Stimulated activated naive B cell treated with anti-CD40 and anti-IgM and Interleukin-4, amounts not matched to agents 10 μg/mL and 1 μg/mL and 100 μg/mL, for 72 hours (primary cell): ENCODE measurements at regions not wholly inside any gene's neighbourhood (a gene's known extent, or its start where the extent isn't known, plus 50 kb on each side); places are given as distances from the start of the nearest gene placed in this dataset.

Experiments
- ATAC-seq, 2 donors: fragments of 150-1000 bp; cut with Tn5 transposase; replicated peaks; 2 replicates each; pipeline ENCODE4 v1.10.0; 2021; ENCODE audit warnings: moderate library complexity in 1 of 2
- DNase-seq: peaks from one replicate; pipeline ENCODE4 v3.0.0; 2021
- H3K27ac Mint-ChIP-seq: one replicate; pipeline ENCODE4 v1.8.0; 2022; ENCODE audit warnings: mild to moderate bottlenecking, mixed read lengths
- H3K27me3 Mint-ChIP-seq, 2 donors: one replicate each; pipeline ENCODE4 v1.8.0; 2022; ENCODE audit warnings: mixed read lengths in 2 of 2
- H3K36me3 Mint-ChIP-seq, 2 donors: one replicate each; pipeline ENCODE4 v1.8.0; 2022; ENCODE audit warnings: mixed read lengths in 2 of 2, mild to moderate bottlenecking in 1 of 2
- H3K4me1 Mint-ChIP-seq, 2 donors: one replicate each; pipeline ENCODE4 v1.8.0; 2022; ENCODE audit warnings: mixed read lengths in 2 of 2, mild to moderate bottlenecking in 1 of 2
- H3K4me3 Mint-ChIP-seq, 2 donors: one replicate each; pipeline ENCODE4 v1.8.0; 2022; ENCODE audit warnings: mild to moderate bottlenecking in 2 of 2, mixed read lengths in 2 of 2, moderate library complexity in 1 of 2
- H3K9me3 Mint-ChIP-seq, 2 donors: one replicate each; pipeline ENCODE4 v1.8.0; 2022; ENCODE audit warnings: mixed read lengths in 2 of 2, mild to moderate bottlenecking in 1 of 2

DNA sequence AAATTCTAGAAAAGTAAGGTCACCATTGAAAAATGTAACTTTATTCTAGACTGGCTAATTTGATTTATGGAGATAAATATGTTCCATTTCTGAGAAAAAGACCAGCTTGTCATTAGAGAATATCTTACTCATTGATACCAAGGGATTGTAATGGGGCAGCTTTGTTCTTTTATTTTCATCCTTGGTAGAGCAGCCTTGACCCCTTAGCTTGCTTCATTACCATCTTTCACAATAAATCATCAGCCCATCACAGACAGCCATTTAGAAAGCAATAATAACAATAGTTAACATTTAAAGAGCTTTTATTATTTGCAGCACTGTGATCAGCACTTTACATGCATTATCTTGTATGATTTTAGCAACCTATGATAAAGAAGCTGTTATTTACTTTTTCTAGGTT is 253.6 kb downstream of the C3orf38 start:
- no peak for DNase-seq
- Mint-ChIP-seq H3K27ac (no peak overlapping the region), H3K27me3 (no peaks in the 10 kb centered on the region), H3K4me1 (peaks cover 0 to 3% of the 10 kb centered on the region in 2 donors), H3K9me3 (no peaks in the 10 kb centered on the region), H3K36me3 (no peaks in the 10 kb centered on the region), H3K4me3 (no peak overlapping the region)
- ATAC-seq: no peak

DNA sequence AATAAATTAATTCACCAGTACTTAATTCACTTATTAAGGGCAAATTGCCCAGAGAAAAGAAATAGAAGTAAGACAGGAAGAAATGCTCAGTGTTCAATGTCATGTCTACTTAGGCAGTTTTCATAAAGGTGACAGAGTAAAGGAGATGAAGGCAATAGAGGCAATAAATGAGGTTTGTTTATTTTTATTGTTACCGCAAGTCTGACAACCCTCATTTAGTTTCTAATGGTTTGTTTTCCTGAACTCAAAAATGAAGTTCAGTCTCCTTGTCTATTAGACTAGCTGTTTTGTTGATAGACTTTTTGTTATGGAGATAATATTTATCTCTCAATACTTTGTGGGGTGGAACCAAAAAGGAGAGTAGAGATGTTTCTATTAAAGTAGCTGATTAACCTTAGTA is 258.3 kb downstream of the C3orf38 start:
- Mint-ChIP-seq H3K27ac (no peak overlapping the region), H3K27me3 (no peaks in the 10 kb centered on the region), H3K9me3 (no peaks in the 10 kb centered on the region), H3K4me1 (peaks cover 7 to 10% of the 10 kb centered on the region in 2 donors), H3K4me3 (no peak overlapping the region), H3K36me3 (no peaks in the 10 kb centered on the region)
- no peak for DNase-seq
- ATAC-seq: no peak

DNA sequence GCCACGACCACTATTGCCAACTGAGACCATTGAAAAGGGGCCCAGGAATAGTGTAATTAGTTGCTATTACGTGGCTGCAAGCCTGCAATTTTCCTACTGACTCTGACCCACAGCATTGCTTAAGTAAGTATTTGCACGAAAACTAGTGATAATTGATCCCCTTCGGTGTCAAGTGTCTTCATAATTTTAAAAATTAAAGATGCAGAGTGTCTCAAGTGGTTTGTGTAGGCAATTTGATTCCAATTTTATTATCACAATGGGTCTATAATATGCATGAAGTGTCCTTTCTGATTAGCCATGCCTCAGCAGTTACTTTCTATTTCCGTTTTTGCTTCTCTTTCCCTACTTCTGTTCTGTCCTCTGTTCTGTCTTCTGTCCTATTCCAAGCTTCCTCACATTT is 259.2 kb downstream of the C3orf38 start:
- DNase-seq (no peak), ATAC-seq (no peak)
- no peak overlapping the region for H3K4me3 Mint-ChIP-seq
- H3K9me3 Mint-ChIP-seq: no peaks in the 10 kb centered on the region
- peaks cover 7 to 10% of the 10 kb centered on the region in 2 donors for H3K4me1 Mint-ChIP-seq
- no peaks in the 10 kb centered on the region for H3K36me3 Mint-ChIP-seq
- H3K27me3 Mint-ChIP-seq: no peaks in the 10 kb centered on the region
- no peak overlapping the region for H3K27ac Mint-ChIP-seq

DNA sequence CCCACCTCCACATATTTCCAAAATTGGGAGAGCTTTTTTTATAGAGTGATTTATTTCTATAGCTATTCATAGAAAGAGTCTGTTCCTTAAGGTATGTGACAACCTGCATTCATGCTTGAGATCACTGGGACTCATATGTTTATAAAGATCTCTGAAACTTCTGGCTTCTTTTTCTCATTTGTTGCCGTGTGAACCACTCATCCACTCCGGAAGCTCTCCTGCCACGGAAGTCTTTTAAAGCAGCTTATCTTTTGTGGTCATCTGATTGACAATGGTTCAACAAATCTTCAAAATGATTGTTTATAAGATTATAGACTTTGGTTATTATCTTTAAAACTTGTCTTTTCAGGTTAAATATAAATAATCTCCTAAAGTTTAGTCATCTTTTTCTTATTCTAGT is 260.5 kb downstream of the C3orf38 start:
- no peaks in the 10 kb centered on the region for H3K27me3 Mint-ChIP-seq
- no peaks in the 10 kb centered on the region for H3K9me3 Mint-ChIP-seq
- ATAC-seq (no peak), DNase-seq (no peak)
- H3K4me1 Mint-ChIP-seq: peaks cover 4 to 10% of the 10 kb centered on the region in 2 donors
- no peaks in the 10 kb centered on the region for H3K36me3 Mint-ChIP-seq
- H3K27ac Mint-ChIP-seq: no peak overlapping the region
- no peak overlapping the region for H3K4me3 Mint-ChIP-seq

DNA sequence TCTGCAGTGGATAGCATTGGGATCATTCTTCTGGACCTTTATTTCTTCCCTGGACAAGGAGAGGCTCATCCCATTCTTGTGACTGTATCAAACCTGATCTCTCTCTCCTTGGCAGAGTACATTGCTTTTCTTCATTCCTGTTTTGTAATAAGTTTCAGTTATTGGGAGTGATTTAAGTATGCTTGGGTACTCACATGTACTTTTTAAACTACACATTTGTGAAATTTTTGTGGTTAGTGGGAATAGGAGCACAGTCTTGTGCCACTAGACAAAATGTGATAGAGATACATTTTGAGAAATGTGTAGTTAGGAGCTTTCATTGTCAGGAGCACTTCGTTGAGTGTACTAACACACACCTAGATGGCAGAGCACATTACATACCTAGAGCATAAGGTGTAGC is 262.6 kb downstream of the C3orf38 start:
- no peaks in the 10 kb centered on the region for H3K36me3 Mint-ChIP-seq
- H3K4me1 Mint-ChIP-seq: peaks cover 4 to 10% of the 10 kb centered on the region in 2 donors
- no peaks in the 10 kb centered on the region for H3K9me3 Mint-ChIP-seq
- no peaks in the 10 kb centered on the region for H3K27me3 Mint-ChIP-seq
- ATAC-seq: no peak
- DNase-seq: no peak
- H3K27ac Mint-ChIP-seq: no peak overlapping the region
- H3K4me3 Mint-ChIP-seq: no peak overlapping the region

DNA sequence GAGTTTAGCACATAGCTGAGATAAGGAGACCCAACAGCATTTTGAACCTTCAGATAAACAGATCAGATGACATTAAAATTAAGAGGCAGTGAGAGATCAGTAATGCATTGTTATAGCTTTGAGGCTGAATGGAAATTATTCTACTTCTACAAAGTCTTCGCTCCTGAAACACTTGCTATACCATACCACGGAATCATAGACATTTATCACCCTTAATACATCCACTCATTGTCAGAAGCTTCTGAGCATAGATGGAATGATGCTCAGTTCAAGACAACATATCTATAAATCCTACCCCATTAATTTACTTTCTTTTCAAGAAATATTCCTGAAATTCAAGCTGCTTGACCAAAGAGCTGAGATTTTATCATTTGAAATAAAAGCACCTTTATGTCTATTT is 266.7 kb downstream of the C3orf38 start:
- Mint-ChIP-seq H3K4me3 (no peak overlapping the region), H3K27me3 (no peaks in the 10 kb centered on the region)
- DNase-seq: no peak

DNA sequence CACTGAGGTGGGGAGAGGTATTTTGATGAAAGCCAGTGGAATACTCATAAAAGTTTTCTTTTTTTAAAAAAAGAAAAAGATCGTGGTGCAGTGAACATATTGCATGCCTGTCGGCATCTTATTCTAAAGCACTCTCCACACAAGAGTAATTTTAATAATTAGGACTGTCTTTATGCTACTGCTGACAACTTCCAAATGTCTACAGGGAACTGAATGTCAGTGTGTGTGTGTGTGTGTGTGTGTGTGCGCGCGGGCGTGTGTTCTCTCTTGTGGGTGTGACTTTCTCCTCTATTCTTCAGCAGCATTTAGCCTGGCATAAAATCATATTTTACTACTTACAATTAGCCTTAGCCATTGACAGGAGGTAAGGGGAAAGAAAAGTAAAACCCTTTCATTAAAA is 268.5 kb downstream of the C3orf38 start:
- no peaks in the 10 kb centered on the region for H3K9me3 Mint-ChIP-seq
- ATAC-seq: no peak
- H3K4me3 Mint-ChIP-seq: no peak overlapping the region
- no peaks in the 10 kb centered on the region for H3K36me3 Mint-ChIP-seq
- no peaks in the 10 kb centered on the region for H3K27me3 Mint-ChIP-seq
- H3K4me1 Mint-ChIP-seq: no peaks in the 10 kb centered on the region
- no peak overlapping the region for H3K27ac Mint-ChIP-seq
- no peak for DNase-seq

More for the DNA sequence above, 266.7 kb downstream of the C3orf38 start:
- no peak for ATAC-seq
- Mint-ChIP-seq H3K9me3 (no peaks in the 10 kb centered on the region), H3K36me3 (no peaks in the 10 kb centered on the region), H3K27ac (no peak overlapping the region), H3K4me1 (peaks cover 2 to 4% of the 10 kb centered on the region in 2 donors)

DNA sequence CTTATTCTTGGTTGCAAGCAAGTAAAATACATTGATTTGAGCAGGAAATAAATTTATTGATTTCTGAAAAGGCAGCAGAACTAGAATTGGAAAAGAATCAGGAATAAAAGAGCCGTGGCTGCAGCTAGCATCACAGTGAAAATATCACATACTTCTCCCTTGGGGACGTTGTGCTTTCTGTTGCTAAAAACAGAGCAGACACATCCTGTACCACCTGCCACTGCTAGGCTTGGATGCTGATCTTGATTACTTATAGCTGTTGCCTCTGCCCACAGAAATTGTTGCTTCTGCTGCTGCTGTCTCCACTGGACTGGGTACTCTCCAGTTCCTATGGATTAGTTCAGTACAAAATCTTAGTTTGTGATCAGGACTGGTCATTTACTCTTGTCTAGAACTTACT is 283.8 kb downstream of the C3orf38 start:
- Mint-ChIP-seq H3K27me3 (no peaks in the 10 kb centered on the region), H3K27ac (peak overlapping the region; percentile 94), H3K36me3 (no peaks in the 10 kb centered on the region), H3K4me1 (peaks cover 17 to 34% of the 10 kb centered on the region in 2 donors), H3K9me3 (peaks cover 0 to 5% of the 10 kb centered on the region in 2 donors), H3K4me3 (peak overlapping the region; percentile 53 to 58)
- ATAC-seq (peak; percentile 97 to 98), DNase-seq (peak; percentile 20)

DNA sequence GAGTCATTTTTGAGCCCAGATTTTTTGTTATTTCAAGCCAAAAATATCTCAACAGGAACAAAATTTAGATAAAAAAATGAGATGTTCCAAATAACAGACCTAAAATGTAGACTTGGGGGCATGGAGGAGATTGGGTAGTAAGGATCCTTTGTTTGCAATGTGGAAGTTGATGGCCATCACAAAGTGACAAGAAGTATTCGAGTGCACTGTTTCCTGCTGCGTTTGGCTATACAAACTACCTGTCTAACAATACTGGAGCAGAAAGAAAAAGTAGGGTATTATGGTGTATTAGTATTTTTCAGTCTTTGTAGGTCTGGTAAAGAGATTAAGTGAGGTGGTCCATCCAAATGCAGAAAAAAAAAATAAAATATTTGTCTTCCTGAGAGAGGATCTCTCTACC is 284.2 kb downstream of the C3orf38 start:
- ATAC-seq (peak; percentile 39 to 43), DNase-seq (no peak)
- Mint-ChIP-seq H3K4me1 (peaks cover 18 to 38% of the 10 kb centered on the region in 2 donors), H3K4me3 (peak overlapping the region; percentile 58 to 68), H3K9me3 (peaks cover 0 to 5% of the 10 kb centered on the region in 2 donors), H3K36me3 (no peaks in the 10 kb centered on the region), H3K27me3 (no peaks in the 10 kb centered on the region), H3K27ac (peak overlapping the region; percentile 94)

DNA sequence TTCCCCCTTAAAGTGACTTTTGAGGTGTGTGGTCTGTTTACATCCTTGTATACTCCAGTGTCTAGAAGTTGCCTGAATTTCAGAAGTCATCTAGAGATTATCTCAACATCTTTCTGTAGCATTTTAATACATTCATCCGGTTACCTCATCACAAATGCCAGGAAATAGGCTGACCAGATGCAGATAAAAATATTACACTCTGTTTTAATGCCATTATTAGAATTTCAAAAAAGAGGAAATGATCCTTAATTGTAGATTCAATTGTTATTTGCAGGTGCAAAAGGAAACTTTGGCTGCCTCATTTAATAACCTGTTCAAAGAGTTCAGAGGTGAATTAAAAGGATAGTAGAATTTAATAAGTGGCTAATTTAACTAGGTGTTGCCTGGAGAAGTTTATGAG is 290.9 kb downstream of the C3orf38 start:
- DNase-seq: no peak
- no peaks in the 10 kb centered on the region for H3K27me3 Mint-ChIP-seq
- H3K4me1 Mint-ChIP-seq: peaks cover 8 to 27% of the 10 kb centered on the region in 2 donors
- peak overlapping the region in 1 of 2 donors; percentile 13 for H3K4me3 Mint-ChIP-seq
- ATAC-seq: peak; percentile 45 to 64
- H3K9me3 Mint-ChIP-seq: peaks cover 0 to 2% of the 10 kb centered on the region in 2 donors
- no peak overlapping the region for H3K27ac Mint-ChIP-seq
- peaks cover 0 to under 1% of the 10 kb centered on the region in 2 donors for H3K36me3 Mint-ChIP-seq

DNA sequence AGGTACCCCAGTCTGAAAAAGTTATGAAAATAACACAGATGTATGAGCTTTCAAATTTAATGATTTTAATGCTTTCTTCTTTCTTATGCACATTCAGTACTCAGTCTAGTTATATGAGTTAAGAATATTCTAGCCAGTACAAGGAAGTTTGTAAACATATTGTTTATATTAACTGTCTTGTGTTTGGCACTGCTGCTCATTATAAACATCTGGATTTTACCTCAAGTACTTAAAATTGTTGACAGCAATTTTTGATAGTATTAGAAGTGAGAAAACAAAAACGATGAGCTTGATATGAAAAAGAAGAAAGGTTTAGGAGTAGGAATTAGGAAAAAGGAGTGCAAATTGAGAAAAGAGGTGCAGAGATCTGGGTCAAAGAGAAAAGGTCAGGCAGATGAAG is 293.3 kb downstream of the C3orf38 start:
- H3K27me3 Mint-ChIP-seq: no peaks in the 10 kb centered on the region
- no peak overlapping the region for H3K27ac Mint-ChIP-seq
- no peak overlapping the region for H3K4me3 Mint-ChIP-seq
- peaks cover 8 to 28% of the 10 kb centered on the region in 2 donors for H3K4me1 Mint-ChIP-seq
- H3K36me3 Mint-ChIP-seq: peaks cover 0 to 2% of the 10 kb centered on the region in 2 donors
- no peaks in the 10 kb centered on the region for H3K9me3 Mint-ChIP-seq
- no peak for DNase-seq
- no peak for ATAC-seq

DNA sequence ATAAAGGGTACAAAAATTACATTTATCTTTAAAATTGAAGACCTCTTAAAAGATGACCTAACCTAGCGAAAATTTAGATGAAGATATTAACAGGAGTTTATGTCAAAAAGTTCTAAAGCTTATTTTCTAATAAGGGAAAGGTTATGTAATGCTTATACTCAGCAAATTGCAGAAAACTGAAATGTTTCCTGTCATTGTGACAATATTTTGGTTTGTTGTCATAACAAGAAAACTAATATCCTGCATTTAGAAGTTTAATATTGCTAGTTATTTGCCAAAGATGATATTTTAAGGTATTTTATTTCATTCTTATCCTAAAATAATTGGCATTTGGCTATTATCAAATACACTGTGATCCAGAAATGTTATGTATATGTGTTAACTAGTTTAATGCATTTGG is 294.5 kb downstream of the C3orf38 start:
- H3K36me3 Mint-ChIP-seq: peaks cover 0 to 2% of the 10 kb centered on the region in 2 donors
- no peaks in the 10 kb centered on the region for H3K9me3 Mint-ChIP-seq
- H3K27ac Mint-ChIP-seq: no peak overlapping the region
- DNase-seq: no peak
- ATAC-seq: no peak
- H3K27me3 Mint-ChIP-seq: no peaks in the 10 kb centered on the region
- peaks cover 6 to 26% of the 10 kb centered on the region in 2 donors for H3K4me1 Mint-ChIP-seq
- H3K4me3 Mint-ChIP-seq: no peak overlapping the region

DNA sequence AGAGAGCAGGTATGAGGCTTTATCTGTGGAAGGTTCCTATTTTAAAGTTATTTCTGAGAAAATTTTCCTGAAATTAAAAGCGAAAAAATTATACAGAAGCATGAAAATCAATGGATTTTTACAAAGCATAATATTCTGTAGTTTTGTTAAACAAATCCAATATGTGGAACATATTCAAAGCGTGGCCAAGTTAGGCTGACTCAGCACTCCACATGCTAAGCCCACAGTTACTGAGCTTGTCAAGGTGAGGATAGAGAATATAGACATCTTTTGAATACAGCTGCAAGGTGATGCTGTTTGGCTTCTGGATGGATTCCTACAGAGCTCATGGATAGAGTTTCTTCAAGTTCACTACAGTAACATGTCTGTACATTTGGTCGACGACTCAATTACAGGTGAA is 302.5 kb downstream of the C3orf38 start:
- Mint-ChIP-seq H3K27me3 (no peaks in the 10 kb centered on the region), H3K4me1 (peaks cover 0 to 9% of the 10 kb centered on the region in 2 donors), H3K27ac (no peak overlapping the region), H3K9me3 (peaks cover 0 to 1% of the 10 kb centered on the region in 2 donors), H3K36me3 (no peaks in the 10 kb centered on the region), H3K4me3 (no peak overlapping the region)
- ATAC-seq (no peak), DNase-seq (no peak)

DNA sequence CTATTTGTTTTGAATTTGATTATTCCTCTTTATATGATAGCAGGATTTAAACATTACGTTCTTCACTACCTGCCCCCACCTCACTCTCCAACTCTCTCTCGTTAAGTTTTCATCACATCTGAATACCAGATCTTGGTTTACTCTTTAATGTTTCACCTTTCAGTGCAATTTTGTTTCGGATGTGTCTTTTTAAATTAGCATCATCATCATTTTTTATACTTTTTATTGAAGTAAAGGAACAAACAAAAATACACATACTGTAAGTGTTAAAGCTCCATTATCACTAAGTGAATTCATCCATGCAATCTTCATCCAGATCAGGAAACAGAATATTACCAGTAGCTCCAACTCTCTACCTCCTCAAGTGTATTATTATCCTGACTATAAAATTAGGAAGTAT is 310.6 kb downstream of the C3orf38 start:
- DNase-seq (no peak), ATAC-seq (no peak)
- H3K36me3 Mint-ChIP-seq: no peaks in the 10 kb centered on the region
- peaks cover 0 to 5% of the 10 kb centered on the region in 2 donors for H3K27me3 Mint-ChIP-seq
- H3K27ac Mint-ChIP-seq: no peak overlapping the region
- no peak overlapping the region for H3K4me3 Mint-ChIP-seq
- peaks cover 3 to 4% of the 10 kb centered on the region in 2 donors for H3K9me3 Mint-ChIP-seq
- H3K4me1 Mint-ChIP-seq: peaks cover 0 to 2% of the 10 kb centered on the region in 2 donors

DNA sequence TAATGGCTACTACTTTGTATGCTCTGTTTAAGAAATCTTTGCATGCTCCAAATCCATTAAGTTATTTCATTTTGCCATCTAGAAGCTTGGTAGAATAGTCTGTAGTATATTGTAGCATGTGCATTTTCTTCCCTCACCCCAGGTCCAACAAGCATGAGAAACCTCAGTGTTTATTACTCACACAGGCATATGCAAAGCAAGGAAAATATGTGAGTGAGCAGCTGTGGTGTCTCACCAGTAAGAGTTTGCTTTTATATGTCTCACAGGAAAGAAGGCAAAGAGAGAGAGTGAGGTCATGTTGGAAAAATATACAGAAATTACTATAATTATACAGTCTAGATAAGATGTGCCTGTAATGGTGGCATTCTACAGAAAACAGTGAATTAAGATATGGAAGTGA is 312.5 kb downstream of the C3orf38 start:
- H3K27me3 Mint-ChIP-seq: peaks cover 0 to 8% of the 10 kb centered on the region in 2 donors
- no peak for ATAC-seq
- H3K4me1 Mint-ChIP-seq: peaks cover 0 to 6% of the 10 kb centered on the region in 2 donors
- no peak overlapping the region for H3K4me3 Mint-ChIP-seq
- H3K27ac Mint-ChIP-seq: no peak overlapping the region
- no peak for DNase-seq
- H3K9me3 Mint-ChIP-seq: peaks cover 3 to 13% of the 10 kb centered on the region in 2 donors
- peaks cover 0 to 5% of the 10 kb centered on the region in 2 donors for H3K36me3 Mint-ChIP-seq

DNA sequence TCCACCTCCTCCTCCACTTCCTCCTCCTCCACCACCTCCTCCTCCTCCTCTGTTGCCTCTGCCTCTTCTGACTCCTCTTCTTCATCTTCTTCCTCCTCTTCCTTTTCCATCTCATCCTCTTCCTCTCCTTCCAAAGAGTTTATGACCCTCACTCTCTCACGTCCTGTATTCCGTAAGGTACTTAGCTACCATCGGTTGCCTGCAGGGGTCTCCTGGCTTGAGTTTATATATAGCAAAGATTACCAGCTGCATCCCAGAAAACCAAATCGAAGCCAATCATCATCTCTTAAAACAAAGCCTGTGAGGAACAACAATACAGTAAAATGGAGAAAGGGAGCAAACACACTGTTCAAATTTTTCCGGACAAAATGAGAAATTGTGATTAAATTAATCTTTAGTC is 317.4 kb downstream of the C3orf38 start:
- no peak for DNase-seq
- no peak for ATAC-seq
- peaks cover 0 to 5% of the 10 kb centered on the region in 2 donors for H3K27me3 Mint-ChIP-seq
- H3K9me3 Mint-ChIP-seq: peaks cover 5 to 16% of the 10 kb centered on the region in 2 donors
- no peak overlapping the region for H3K27ac Mint-ChIP-seq
- peaks cover 0 to 5% of the 10 kb centered on the region in 2 donors for H3K36me3 Mint-ChIP-seq
- H3K4me1 Mint-ChIP-seq: peaks cover 0 to 6% of the 10 kb centered on the region in 2 donors
- H3K4me3 Mint-ChIP-seq: no peak overlapping the region
